ENCODE measurements at regions not wholly inside any gene's neighbourhood (a gene's known extent, or its start where the extent isn't known, plus 50 kb on each side); places are given as distances from the start of the nearest gene placed in this dataset.

- H3K27ac ChIP-seq (replicated peaks; ENCODE audit: low read length): no peak overlapping the region
- no peak overlapping the region for H2BK5ac ChIP-seq (ENCODE audit: low read length)
- H2AK5ac ChIP-seq (ENCODE audit: low read depth, low read length): no peak overlapping the region
- H3K9ac ChIP-seq (ENCODE audit: low read depth, low read length, poor library complexity): no peak overlapping the region
- no peak overlapping the region for H2BK12ac ChIP-seq (ENCODE audit: low read length)
- DNase-seq (ENCODE audit: low spot score): no peak
- no peaks in the 10 kb centered on the region for H3K36me3 ChIP-seq (replicated peaks in 1 of 2; ENCODE audit: control insufficient read depth in 2 of 2, insufficient read depth in 2 of 2, low read length in 2 of 2)
- H3K27me3 ChIP-seq (ENCODE audit: control insufficient read depth in 3 of 3, insufficient read depth in 3 of 3, low read depth in 1 of 3, low read length in 3 of 3): no peaks in the 10 kb centered on the region
- H4K91ac ChIP-seq (ENCODE audit: low read depth, low read length, poor library complexity): no peak overlapping the region
- H3K4me1 ChIP-seq (ENCODE audit: control insufficient read depth in 2 of 2, insufficient read depth in 1 of 2, low read depth in 1 of 2, low read length in 2 of 2): no peaks in the 10 kb centered on the region
- no peak overlapping the region for H4K8ac ChIP-seq (ENCODE audit: low read depth, low read length)
- no peak overlapping the region for H3K18ac ChIP-seq (ENCODE audit: low read length)
- H3K4me3 ChIP-seq (ENCODE audit: low read length in 2 of 2): no peak overlapping the region
- H2BK120ac ChIP-seq (ENCODE audit: low read depth, low read length): no peak overlapping the region
- no CpG with 5 or more reads among the region's 2 CpGs for WGBS, 2 donors (ENCODE audit: extremely low coverage in 2 of 2, insufficient read length in 2 of 2, insufficient replicate concordance in 1 of 2)
- no peak overlapping the region for H3K14ac ChIP-seq (ENCODE audit: low read length)
- H3K23ac ChIP-seq (ENCODE audit: low read depth, low read length, poor library complexity): no peak overlapping the region
- H3K4me2 ChIP-seq (ENCODE audit: insufficient read depth, low read length, poor library complexity, severe bottlenecking): no peak overlapping the region
- H3K9me3 ChIP-seq (replicated peaks in 1 of 2; ENCODE audit: control insufficient read depth in 2 of 2, insufficient read depth in 1 of 2, low read depth in 1 of 2, low read length in 2 of 2): no peaks in the 10 kb centered on the region
- no peak overlapping the region for H3K4ac ChIP-seq (ENCODE audit: low read length)
- no peaks in the 10 kb centered on the region for H3K79me1 ChIP-seq (ENCODE audit: low read depth, low read length)
- H2BK15ac ChIP-seq (ENCODE audit: low read length): no peak overlapping the region
- H2AFZ ChIP-seq (ENCODE audit: low read length): no peak overlapping the region
Observed at GRCh38 chr2:155010925-155011324, 312.4 kb downstream of the KCNJ3 start.

- Histone ChIP-seq H2BK12ac (ENCODE audit: low read length) (no peak overlapping the region), H3K23ac (ENCODE audit: low read depth, low read length, poor library complexity) (no peak overlapping the region), H2BK5ac (ENCODE audit: low read length) (no peak overlapping the region), H3K4me2 (ENCODE audit: insufficient read depth, low read length, poor library complexity, severe bottlenecking) (no peak overlapping the region), H2BK120ac (ENCODE audit: low read depth, low read length) (no peak overlapping the region), H3K27me3 (ENCODE audit: control insufficient read depth in 3 of 3, insufficient read depth in 3 of 3, low read depth in 1 of 3, low read length in 3 of 3) (no peaks in the 10 kb centered on the region), H2BK15ac (ENCODE audit: low read length) (no peak overlapping the region), H3K14ac (ENCODE audit: low read length) (no peak overlapping the region), H2AK5ac (ENCODE audit: low read depth, low read length) (no peak overlapping the region), H3K4ac (ENCODE audit: low read length) (no peak overlapping the region), H3K18ac (ENCODE audit: low read length) (no peak overlapping the region), H3K4me1 (ENCODE audit: control insufficient read depth in 2 of 2, insufficient read depth in 1 of 2, low read depth in 1 of 2, low read length in 2 of 2) (peaks cover 0 to 3% of the 10 kb centered on the region in 2 donors), H4K8ac (ENCODE audit: low read depth, low read length) (no peak overlapping the region), H3K9me3 (replicated peaks in 1 of 2; ENCODE audit: control insufficient read depth in 2 of 2, insufficient read depth in 1 of 2, low read depth in 1 of 2, low read length in 2 of 2) (no peaks in the 10 kb centered on the region), H3K9ac (ENCODE audit: low read depth, low read length, poor library complexity) (no peak overlapping the region), H4K91ac (ENCODE audit: low read depth, low read length, poor library complexity) (no peak overlapping the region), H2AFZ (ENCODE audit: low read length) (no peak overlapping the region), H3K4me3 (ENCODE audit: low read length in 2 of 2) (no peak overlapping the region), H3K36me3 (replicated peaks in 1 of 2; ENCODE audit: control insufficient read depth in 2 of 2, insufficient read depth in 2 of 2, low read length in 2 of 2) (no peaks in the 10 kb centered on the region), H3K27ac (replicated peaks; ENCODE audit: low read length) (no peak overlapping the region), H3K79me1 (ENCODE audit: low read depth, low read length) (no peaks in the 10 kb centered on the region)
- WGBS, 2 donors (ENCODE audit: extremely low coverage in 2 of 2, insufficient read length in 2 of 2, insufficient replicate concordance in 1 of 2): no CpG with 5 or more reads among the region's 2 CpGs
- DNase-seq (ENCODE audit: low spot score): no peak
Observed at GRCh38 chr2:154995361-154995760, 296.9 kb downstream of the KCNJ3 start.

GRCh38 chr2:154992826-154993225, 294.3 kb downstream of the KCNJ3 start:
- Histone ChIP-seq H2AFZ (ENCODE audit: low read length) (no peak overlapping the region), H3K4me1 (ENCODE audit: control insufficient read depth in 2 of 2, insufficient read depth in 1 of 2, low read depth in 1 of 2, low read length in 2 of 2) (peaks cover 0 to 3% of the 10 kb centered on the region in 2 donors), H2BK12ac (ENCODE audit: low read length) (no peak overlapping the region), H3K27me3 (ENCODE audit: control insufficient read depth in 3 of 3, insufficient read depth in 3 of 3, low read depth in 1 of 3, low read length in 3 of 3) (no peaks in the 10 kb centered on the region), H3K36me3 (replicated peaks in 1 of 2; ENCODE audit: control insufficient read depth in 2 of 2, insufficient read depth in 2 of 2, low read length in 2 of 2) (no peaks in the 10 kb centered on the region), H3K23ac (ENCODE audit: low read depth, low read length, poor library complexity) (no peak overlapping the region), H3K4me2 (ENCODE audit: insufficient read depth, low read length, poor library complexity, severe bottlenecking) (no peak overlapping the region), H2BK5ac (ENCODE audit: low read length) (no peak overlapping the region), H4K91ac (ENCODE audit: low read depth, low read length, poor library complexity) (no peak overlapping the region), H3K4ac (ENCODE audit: low read length) (no peak overlapping the region), H3K4me3 (ENCODE audit: low read length in 2 of 2) (no peak overlapping the region), H2BK120ac (ENCODE audit: low read depth, low read length) (no peak overlapping the region), H3K14ac (ENCODE audit: low read length) (no peak overlapping the region), H2AK5ac (ENCODE audit: low read depth, low read length) (no peak overlapping the region), H3K79me1 (ENCODE audit: low read depth, low read length) (no peaks in the 10 kb centered on the region), H4K8ac (ENCODE audit: low read depth, low read length) (no peak overlapping the region), H3K27ac (replicated peaks; ENCODE audit: low read length) (no peak overlapping the region), H2BK15ac (ENCODE audit: low read length) (no peak overlapping the region), H3K9me3 (replicated peaks in 1 of 2; ENCODE audit: control insufficient read depth in 2 of 2, insufficient read depth in 1 of 2, low read depth in 1 of 2, low read length in 2 of 2) (no peaks in the 10 kb centered on the region), H3K9ac (ENCODE audit: low read depth, low read length, poor library complexity) (no peak overlapping the region), H3K18ac (ENCODE audit: low read length) (no peak overlapping the region)
- no peak for DNase-seq (ENCODE audit: low spot score)
- no CpG with 5 or more reads among the region's 2 CpGs for WGBS, 2 donors (ENCODE audit: extremely low coverage in 2 of 2, insufficient read length in 2 of 2, insufficient replicate concordance in 1 of 2)

- H3K36me3 ChIP-seq (replicated peaks in 1 of 2; ENCODE audit: control insufficient read depth in 2 of 2, insufficient read depth in 2 of 2, low read length in 2 of 2): no peaks in the 10 kb centered on the region
- WGBS, 2 donors (ENCODE audit: extremely low coverage in 2 of 2, insufficient read length in 2 of 2, insufficient replicate concordance in 1 of 2): no CpG with 5 or more reads among the region's 3 CpGs
- no peaks in the 10 kb centered on the region for H3K4me1 ChIP-seq (ENCODE audit: control insufficient read depth in 2 of 2, insufficient read depth in 1 of 2, low read depth in 1 of 2, low read length in 2 of 2)
- no peaks in the 10 kb centered on the region for H3K9me3 ChIP-seq (replicated peaks in 1 of 2; ENCODE audit: control insufficient read depth in 2 of 2, insufficient read depth in 1 of 2, low read depth in 1 of 2, low read length in 2 of 2)
- H4K91ac ChIP-seq (ENCODE audit: low read depth, low read length, poor library complexity): no peak overlapping the region
- no peak overlapping the region for H2BK12ac ChIP-seq (ENCODE audit: low read length)
- H3K27ac ChIP-seq (replicated peaks; ENCODE audit: low read length): no peak overlapping the region
- no peak overlapping the region for H3K4me2 ChIP-seq (ENCODE audit: insufficient read depth, low read length, poor library complexity, severe bottlenecking)
- H3K4ac ChIP-seq (ENCODE audit: low read length): no peak overlapping the region
- no peak for DNase-seq (ENCODE audit: low spot score)
- H4K8ac ChIP-seq (ENCODE audit: low read depth, low read length): no peak overlapping the region
- H2BK5ac ChIP-seq (ENCODE audit: low read length): no peak overlapping the region
- H2BK120ac ChIP-seq (ENCODE audit: low read depth, low read length): no peak overlapping the region
- H3K9ac ChIP-seq (ENCODE audit: low read depth, low read length, poor library complexity): no peak overlapping the region
- no peak overlapping the region for H2BK15ac ChIP-seq (ENCODE audit: low read length)
- H2AK5ac ChIP-seq (ENCODE audit: low read depth, low read length): no peak overlapping the region
- no peak overlapping the region for H2AFZ ChIP-seq (ENCODE audit: low read length)
- H3K14ac ChIP-seq (ENCODE audit: low read length): no peak overlapping the region
- no peak overlapping the region for H3K18ac ChIP-seq (ENCODE audit: low read length)
- H3K4me3 ChIP-seq (ENCODE audit: low read length in 2 of 2): no peak overlapping the region
- no peaks in the 10 kb centered on the region for H3K27me3 ChIP-seq (ENCODE audit: control insufficient read depth in 3 of 3, insufficient read depth in 3 of 3, low read depth in 1 of 3, low read length in 3 of 3)
- no peaks in the 10 kb centered on the region for H3K79me1 ChIP-seq (ENCODE audit: low read depth, low read length)
- H3K23ac ChIP-seq (ENCODE audit: low read depth, low read length, poor library complexity): no peak overlapping the region
Observed at GRCh38 chr2:154978710-154979109, 280.2 kb downstream of the KCNJ3 start.

All from neuronal stem cell (in vitro differentiated cells).